ENCODE measurements at regions not wholly inside any gene's neighbourhood (a gene's known extent, or its start where the extent isn't known, plus 50 kb on each side); places are given as distances from the start of the nearest gene placed in this dataset.
"Not testable (repeated sequence)": the region's sequence is repeated elsewhere in the genome, so short reads cannot be mapped to it uniquely, and the experiment has no call there.

DNA sequence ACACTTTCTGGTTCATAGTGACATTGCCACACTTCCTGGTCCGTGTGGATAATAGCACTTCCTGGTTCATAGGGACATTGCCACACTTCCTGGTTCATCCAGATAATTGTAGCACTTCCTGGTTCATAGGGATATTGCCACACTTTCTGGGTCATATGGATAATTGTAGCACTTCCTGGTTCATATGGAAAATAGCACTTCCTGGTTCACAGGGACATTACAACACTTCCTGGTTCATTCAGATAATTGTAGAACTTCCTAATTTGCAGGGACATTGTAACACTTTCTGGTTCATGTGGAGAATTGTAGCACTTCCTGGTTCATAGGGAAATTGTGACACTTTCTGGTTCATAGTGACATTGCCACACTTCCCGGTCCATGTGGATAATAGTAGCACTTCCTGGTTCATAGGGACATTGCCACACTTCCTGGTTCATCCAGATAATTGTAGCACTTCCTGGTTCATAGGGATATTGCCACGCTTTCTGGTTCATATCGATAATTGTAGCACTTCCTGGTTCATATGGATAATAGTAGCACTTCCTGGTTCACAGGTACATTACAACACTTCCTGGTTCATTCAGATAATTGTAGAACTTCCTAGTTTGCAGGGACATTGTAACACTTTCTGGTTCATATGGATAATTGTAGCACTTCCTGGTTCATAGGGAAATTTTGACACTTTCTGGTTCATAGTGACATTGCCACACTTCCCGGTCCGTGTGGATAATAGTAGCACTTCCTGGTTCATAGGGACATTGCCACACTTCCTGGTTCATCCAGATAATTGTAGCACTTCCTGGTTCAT, 60.0 kb upstream of the CD99 start:
- TF ChIP-seq, protein P1, sequence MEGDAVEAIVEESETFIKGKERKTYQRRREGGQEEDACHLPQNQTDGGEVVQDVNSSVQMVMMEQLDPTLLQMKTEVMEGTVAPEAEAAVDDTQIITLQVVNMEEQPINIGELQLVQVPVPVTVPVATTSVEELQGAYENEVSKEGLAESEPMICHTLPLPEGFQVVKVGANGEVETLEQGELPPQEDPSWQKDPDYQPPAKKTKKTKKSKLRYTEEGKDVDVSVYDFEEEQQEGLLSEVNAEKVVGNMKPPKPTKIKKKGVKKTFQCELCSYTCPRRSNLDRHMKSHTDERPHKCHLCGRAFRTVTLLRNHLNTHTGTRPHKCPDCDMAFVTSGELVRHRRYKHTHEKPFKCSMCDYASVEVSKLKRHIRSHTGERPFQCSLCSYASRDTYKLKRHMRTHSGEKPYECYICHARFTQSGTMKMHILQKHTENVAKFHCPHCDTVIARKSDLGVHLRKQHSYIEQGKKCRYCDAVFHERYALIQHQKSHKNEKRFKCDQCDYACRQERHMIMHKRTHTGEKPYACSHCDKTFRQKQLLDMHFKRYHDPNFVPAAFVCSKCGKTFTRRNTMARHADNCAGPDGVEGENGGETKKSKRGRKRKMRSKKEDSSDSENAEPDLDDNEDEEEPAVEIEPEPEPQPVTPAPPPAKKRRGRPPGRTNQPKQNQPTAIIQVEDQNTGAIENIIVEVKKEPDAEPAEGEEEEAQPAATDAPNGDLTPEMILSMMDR (IDR thresholded peaks at IDR 0.05), result not testable (repeated sequence)
- TF ChIP-seq ZFX (IDR thresholded peaks at IDR 0.05; ENCODE audit: borderline replicate concordance), result not testable (repeated sequence)
